ENCODE measurements at regions not wholly inside any gene's neighbourhood (a gene's known extent, or its start where the extent isn't known, plus 50 kb on each side); places are given as distances from the start of the nearest gene placed in this dataset.

GRCh38 chr15:26222781-26223180, 359.7 kb upstream of the ATP10A start:
- TF ChIP-seq CTCF (IDR thresholded peaks at IDR 0.05; ENCODE audit: low read depth, low read length) (no peak), MAX (IDR thresholded peaks at IDR 0.05; ENCODE audit: low read depth, low read length) (no peak)
